Aorta (tissue), 5 donors: ENCODE measurements at regions not wholly inside any gene's neighbourhood (a gene's known extent, or its start where the extent isn't known, plus 50 kb on each side); places are given as distances from the start of the nearest gene placed in this dataset.

Experiments
- ATAC-seq: fragments of 200-7000 bp; cut with Tn5 transposase; one replicate; pipeline ENCODE4 v1.9.1; 2022; ENCODE audit warnings: moderate library complexity; ENCODE audit not compliant: low FRiP score
- DNase-seq, 2 donors: peaks; one replicate each; pipeline ENCODE4 v3.0.0-alpha.2; 2020
- H3K27ac ChIP-seq, 2 donors: one replicate each; pipeline ENCODE4 v1.5.1; 2013; ENCODE audit warnings: low read length in 2 of 2, mild to moderate bottlenecking in 2 of 2, moderate library complexity in 2 of 2, control low read depth in 1 of 2, inconsistent platforms in 1 of 2, low read depth in 1 of 2
- H3K27me3 ChIP-seq, 2 donors: one replicate each; pipeline ENCODE4 v1.6.1; 2013; ENCODE audit warnings: control low read depth in 1 of 2, low read length in 1 of 2, mild to moderate bottlenecking in 1 of 2, moderate library complexity in 1 of 2; ENCODE audit not compliant: insufficient read depth in 2 of 2, control insufficient read depth in 1 of 2
- H3K36me3 ChIP-seq, 2 donors: one replicate each; pipeline ENCODE4 v1.6.1; 2013; ENCODE audit warnings: control low read depth in 1 of 2, low read length in 1 of 2, mild to moderate bottlenecking in 1 of 2; ENCODE audit not compliant: insufficient read depth in 2 of 2, control insufficient read depth in 1 of 2
- H3K4me1 ChIP-seq, 2 donors: one replicate each; pipeline ENCODE4 v1.6.1; 2013; ENCODE audit warnings: low read length in 2 of 2, control low read depth in 1 of 2, mild to moderate bottlenecking in 1 of 2, moderate library complexity in 1 of 2; ENCODE audit not compliant: insufficient read depth in 2 of 2, control insufficient read depth in 1 of 2
- H3K4me3 ChIP-seq, 2 donors: one replicate each; pipeline ENCODE4 v1.5.1; 2013; ENCODE audit warnings: low read length in 2 of 2, control low read depth in 1 of 2, mild to moderate bottlenecking in 1 of 2
- H3K9me3 ChIP-seq: one replicate; pipeline ENCODE4 v1.6.1; 2013; ENCODE audit warnings: mild to moderate bottlenecking, low read length; ENCODE audit not compliant: control insufficient read depth
- WGBS, 2 donors: extraction: QIAGEN DNeasy Blood & Tissue Kit; methylation state at CpG; one replicate each; pipeline ENCODE4 v1.1.7; 2013; 5-methylcytosine and 5-hydroxymethylcytosine counted together
- intact Hi-C, 2 donors: fragments of 100-400 bp; cut with DNase I; formaldehyde crosslinking; loops; one replicate each; pipeline versions ENCODE4 v1.14.2 to v1.15.0; 2022
- donor health status: healthy with polysubstance abuse.
- donor health status: Bipolar disorder and iron deficiency.
- donor health status: DM: no; HTN: no; CAD: no.
- donor health status: DM: no; HTN: no; CAD: no.
- donor health status: DM: yes; HTN: yes; CAD: no.

DNA sequence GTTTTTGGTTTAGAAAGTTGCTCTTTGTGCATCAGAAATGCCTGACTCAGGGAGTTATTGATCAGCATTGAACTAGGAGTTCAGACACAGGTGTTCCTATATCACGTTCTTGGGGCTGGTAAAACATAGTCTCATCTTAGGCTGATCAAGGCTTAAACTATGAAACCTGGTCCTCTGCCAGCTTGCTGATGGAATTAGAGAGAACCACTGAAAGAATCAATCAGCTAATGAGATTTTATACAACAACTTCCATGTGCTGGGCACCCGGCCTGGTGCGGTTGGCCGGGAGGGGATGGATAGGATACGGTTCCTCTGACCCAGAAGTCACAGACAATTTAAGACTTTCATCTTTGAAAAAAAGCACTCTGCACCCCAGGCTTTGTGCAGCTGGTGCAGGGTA is 164.9 kb downstream of the RDH14 start:
- Histone ChIP-seq H3K27me3 (no peaks in the 10 kb centered on the region), H3K4me3 (no peak overlapping the region), H3K4me1 (no peaks in the 10 kb centered on the region), H3K9me3 (no peaks in the 10 kb centered on the region), H3K27ac (no peak overlapping the region), H3K36me3 (no peaks in the 10 kb centered on the region)
- intact Hi-C loops: no loop called here
- ATAC-seq (no peak), DNase-seq (no peak)
- 86 to 96% methylated on average over 5 of the region's 5 CpGs for WGBS, 2 donors

DNA sequence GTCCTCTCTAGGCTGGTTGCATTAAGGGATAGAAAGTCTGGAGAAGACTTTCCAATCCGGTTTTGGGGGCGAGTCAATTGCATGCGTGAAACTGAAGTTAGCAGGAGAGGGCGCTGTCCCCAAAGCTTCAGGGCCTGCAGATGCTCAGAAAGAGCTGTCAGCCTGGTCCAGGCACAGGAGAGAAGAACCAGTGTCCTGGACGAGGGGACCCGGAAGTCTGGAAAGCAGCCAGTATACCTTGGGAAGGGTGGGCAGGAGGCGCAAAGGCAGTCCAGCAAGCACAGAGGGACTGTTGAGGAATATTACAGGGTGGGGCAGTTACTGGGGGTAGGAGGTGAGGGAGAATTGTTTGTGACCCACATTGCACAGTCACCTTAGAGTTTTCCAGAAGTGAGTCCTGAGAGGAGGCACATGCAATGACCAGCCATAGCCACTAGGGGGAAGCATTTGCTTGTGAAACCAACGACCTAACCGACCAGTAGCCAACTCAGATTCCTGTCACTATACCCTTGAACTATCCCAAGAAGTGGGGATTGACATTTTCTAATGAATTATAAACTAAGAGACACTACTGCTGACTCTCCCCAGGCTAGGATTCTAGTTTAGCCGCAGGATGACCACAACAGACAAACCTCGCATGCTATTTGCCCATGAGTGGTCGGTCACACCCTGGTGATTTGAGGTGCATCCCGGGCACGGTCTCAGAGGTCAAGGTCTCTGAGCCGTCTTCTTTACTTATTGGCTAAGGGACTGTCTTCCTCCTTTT is 172.8 kb downstream of the RDH14 start:
- Histone ChIP-seq H3K27ac (peak overlapping the region in 1 of 2 donors; percentile 13), H3K4me1 (no peaks in the 10 kb centered on the region), H3K4me3 (no peak overlapping the region), H3K36me3 (no peaks in the 10 kb centered on the region), H3K9me3 (no peaks in the 10 kb centered on the region), H3K27me3 (no peaks in the 10 kb centered on the region)
- peak; percentile 92 for ATAC-seq
- peak; percentile 79 to 85 for DNase-seq
- intact Hi-C loops: loop anchor here (5.0 to 10.0 kb wide), 4 partner anchors 35 to 1477 kb away; no protein-coding TSS in a partner anchor
- WGBS, 2 donors: 48 to 50% methylated on average over 15 of the region's 15 CpGs

DNA sequence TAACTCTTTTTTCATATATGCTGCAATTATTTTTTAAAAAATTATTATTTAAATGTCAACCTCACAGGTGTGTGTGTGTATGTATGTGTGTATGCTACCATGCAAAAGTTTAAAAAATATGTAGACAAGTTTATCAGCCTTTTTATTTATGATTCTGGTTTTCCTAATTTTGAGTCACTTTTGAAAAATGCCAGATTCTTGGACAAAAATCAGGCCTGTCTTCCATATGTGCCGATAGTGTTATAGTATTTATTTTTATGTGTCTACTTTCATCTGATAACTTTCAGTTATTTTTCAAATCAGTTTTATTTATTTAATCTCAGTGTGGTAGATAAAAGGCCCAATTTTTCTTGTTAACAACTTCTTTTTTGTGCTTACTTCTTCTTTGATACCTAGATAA is 176.2 kb downstream of the RDH14 start:
- WGBS, 2 donors: 30 to 40% methylated on average over 1 of the region's 1 CpG
- ATAC-seq: no peak
- Histone ChIP-seq H3K27me3 (no peaks in the 10 kb centered on the region), H3K27ac (no peak overlapping the region), H3K36me3 (no peaks in the 10 kb centered on the region), H3K4me1 (no peaks in the 10 kb centered on the region), H3K4me3 (no peak overlapping the region), H3K9me3 (no peaks in the 10 kb centered on the region)
- no peak for DNase-seq
- intact Hi-C loops: loop anchor here in 1 of 2 donors (10.0 kb wide), 1 partner anchor 1481 kb away; no protein-coding TSS in a partner anchor

DNA sequence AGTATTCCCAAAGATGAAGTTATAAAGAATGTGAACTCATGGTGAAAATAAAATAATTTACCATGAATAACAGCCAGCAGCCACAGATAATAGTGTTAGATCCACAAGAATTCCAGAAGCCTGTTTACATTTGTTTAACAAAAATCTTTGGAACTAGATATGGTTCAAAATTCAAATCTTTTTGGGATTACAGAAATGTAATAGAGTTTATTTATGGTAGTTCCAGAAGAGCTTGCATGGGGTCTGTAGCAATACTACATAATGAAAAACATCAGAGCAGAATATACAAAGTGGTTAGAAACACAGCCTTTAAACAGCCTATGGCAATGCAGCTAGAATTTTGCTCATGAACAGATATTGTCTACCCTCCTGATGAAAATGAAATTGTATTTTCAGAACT is 179.1 kb downstream of the RDH14 start:
- H3K36me3 ChIP-seq: no peaks in the 10 kb centered on the region
- no peaks in the 10 kb centered on the region for H3K4me1 ChIP-seq
- H3K27ac ChIP-seq: no peak overlapping the region
- no peak overlapping the region for H3K4me3 ChIP-seq
- no peaks in the 10 kb centered on the region for H3K9me3 ChIP-seq
- intact Hi-C loops: loop anchor here in 1 of 2 donors (10.0 kb wide), 1 partner anchor 1483 kb away; no protein-coding TSS in a partner anchor
- DNase-seq (no peak), ATAC-seq (no peak)
- no peaks in the 10 kb centered on the region for H3K27me3 ChIP-seq

DNA sequence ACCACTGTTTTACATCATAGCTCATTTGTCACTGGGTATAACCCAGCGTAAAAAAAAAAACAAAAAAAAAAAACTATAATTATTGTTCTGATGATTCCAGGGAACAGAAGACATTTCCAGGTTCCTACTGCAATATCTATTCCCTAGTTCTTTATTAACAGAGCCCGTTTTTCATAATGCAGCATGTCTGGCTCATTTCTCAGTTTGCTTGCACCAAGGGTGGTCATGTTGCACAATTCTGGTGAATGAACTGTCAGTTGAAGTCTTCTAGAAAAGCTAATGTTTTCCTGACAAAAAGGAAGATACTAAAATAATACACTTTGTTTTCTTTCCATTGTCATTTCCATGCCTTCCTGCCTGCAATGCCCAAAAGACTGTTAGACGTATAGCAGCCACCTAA is 180.1 kb downstream of the RDH14 start:
- H3K9me3 ChIP-seq: no peaks in the 10 kb centered on the region
- H3K27me3 ChIP-seq: no peaks in the 10 kb centered on the region
- 84% methylated on average over 3 of the region's 3 CpGs for WGBS, 2 donors
- H3K4me3 ChIP-seq: no peak overlapping the region
- intact Hi-C loops: loop anchor here in 1 of 2 donors (10.0 kb wide), 1 partner anchor 1484 kb away; no protein-coding TSS in a partner anchor
- DNase-seq: no peak
- H3K27ac ChIP-seq: no peak overlapping the region
- no peak for ATAC-seq
- no peaks in the 10 kb centered on the region for H3K36me3 ChIP-seq
- H3K4me1 ChIP-seq: no peaks in the 10 kb centered on the region

DNA sequence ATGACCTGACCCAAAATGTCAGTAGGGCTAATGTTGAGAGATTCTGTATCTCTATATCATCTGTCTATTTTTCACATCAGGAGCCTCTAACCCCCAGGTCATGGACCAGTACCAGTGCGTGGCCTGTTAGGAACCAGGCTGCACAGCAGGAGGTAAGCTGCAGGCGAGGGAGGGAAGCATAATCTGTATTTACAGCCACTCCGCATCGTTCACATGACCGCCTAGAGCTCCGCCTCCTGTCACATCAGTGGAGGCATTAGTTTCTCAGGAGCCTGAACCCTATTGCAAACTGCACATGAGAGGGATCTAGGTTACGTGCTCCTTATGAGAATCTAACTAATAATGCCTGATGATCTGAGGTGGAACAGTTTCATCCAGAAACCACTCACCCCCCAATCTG is 180.6 kb downstream of the RDH14 start:
- Histone ChIP-seq H3K4me1 (no peaks in the 10 kb centered on the region), H3K27ac (no peak overlapping the region), H3K4me3 (no peak overlapping the region), H3K27me3 (no peaks in the 10 kb centered on the region), H3K9me3 (no peaks in the 10 kb centered on the region), H3K36me3 (no peaks in the 10 kb centered on the region)
- intact Hi-C loops: loop anchor here (5.0 to 10.0 kb wide), 3 partner anchors 198 to 1485 kb away; no protein-coding TSS in a partner anchor
- ATAC-seq: no peak
- WGBS, 2 donors: 85 to 86% methylated on average over 7 of the region's 7 CpGs
- no peak for DNase-seq

DNA sequence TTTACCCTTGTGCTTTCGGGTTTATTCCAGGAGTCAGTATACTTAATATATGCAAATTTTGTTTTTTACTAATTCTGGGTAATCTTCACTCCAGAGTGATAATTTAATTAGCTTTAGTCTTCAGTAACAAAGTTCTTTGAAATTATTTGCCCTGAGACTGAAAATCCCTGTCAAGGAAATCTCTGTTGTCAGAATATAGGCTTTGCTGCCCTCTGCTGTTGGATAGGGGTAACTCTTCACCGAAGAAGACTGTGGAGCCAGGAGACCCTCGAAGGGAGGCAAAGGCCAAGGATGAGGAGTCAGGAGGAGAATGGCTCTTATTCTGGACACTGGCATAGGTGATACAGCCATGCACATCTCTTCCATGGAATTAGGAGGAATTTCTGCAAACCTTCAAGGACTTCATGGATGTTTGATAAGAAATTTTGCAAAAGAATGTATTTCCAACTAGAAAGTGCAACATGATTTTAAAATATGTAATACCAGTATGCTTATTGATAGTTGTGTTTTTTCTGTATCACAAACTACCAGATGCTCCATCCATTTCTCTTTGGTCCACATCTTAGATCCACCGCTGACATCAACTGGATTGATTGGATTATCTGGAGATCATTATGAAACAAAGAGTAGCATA is 182.3 kb downstream of the RDH14 start:
- intact Hi-C loops: loop anchor here (5.0 kb wide), 2 partner anchors 196 to 526 kb away; no protein-coding TSS in a partner anchor

DNA sequence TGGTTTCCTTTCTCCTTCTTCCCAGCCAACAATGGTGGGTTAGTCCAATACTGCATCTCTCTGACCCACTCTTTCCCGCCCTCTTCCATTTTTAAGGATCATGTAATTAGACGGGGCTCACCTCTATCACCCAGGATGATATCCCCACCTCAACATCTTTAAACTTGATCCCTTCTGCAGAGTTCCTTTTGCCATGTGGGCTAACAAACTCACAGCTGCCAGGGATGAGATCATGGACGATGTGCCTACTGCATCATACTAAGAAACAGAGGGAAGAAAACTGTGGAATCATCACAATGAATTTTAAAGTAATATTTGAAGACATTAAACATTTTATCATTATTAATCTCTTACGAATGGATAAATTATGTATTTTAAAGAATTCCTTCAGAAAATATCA is 183.5 kb downstream of the RDH14 start:
- Histone ChIP-seq H3K4me3 (no peak overlapping the region), H3K27ac (no peak overlapping the region), H3K36me3 (no peaks in the 10 kb centered on the region), H3K4me1 (peaks cover 0 to 5% of the 10 kb centered on the region in 2 donors), H3K27me3 (no peaks in the 10 kb centered on the region), H3K9me3 (no peaks in the 10 kb centered on the region)
- intact Hi-C loops: loop anchor here (5.0 kb wide), 2 partner anchors 195 to 525 kb away; no protein-coding TSS in a partner anchor
- 78 to 79% methylated on average over 4 of the region's 4 CpGs for WGBS, 2 donors
- DNase-seq: no peak
- no peak for ATAC-seq

More for the DNA sequence above, 182.3 kb downstream of the RDH14 start:
- Histone ChIP-seq H3K4me1 (peaks cover 0 to 5% of the 10 kb centered on the region in 2 donors), H3K9me3 (no peaks in the 10 kb centered on the region), H3K27ac (no peak overlapping the region), H3K4me3 (no peak overlapping the region), H3K36me3 (no peaks in the 10 kb centered on the region), H3K27me3 (no peaks in the 10 kb centered on the region)
- no peak for DNase-seq
- peak; percentile 77 for ATAC-seq
- 45% methylated on average over 4 of the region's 4 CpGs for WGBS, 2 donors
